WTC11 (cell line): ENCODE measurements at regions not wholly inside any gene's neighbourhood (a gene's known extent, or its start where the extent isn't known, plus 50 kb on each side); places are given as distances from the start of the nearest gene placed in this dataset.
"Not testable (repeated sequence)": the region's sequence is repeated elsewhere in the genome, so short reads cannot be mapped to it uniquely, and the experiment has no call there.

ENCODE experiments used
- FOXK1 ChIP-seq: sonication (generic); formaldehyde crosslinking; IDR thresholded peaks from 2 replicates; pipeline ENCODE4 v1.8.0; 2022; ENCODE audit warnings: mild to moderate bottlenecking, moderate library complexity, missing genetic modification reagents
- FOXP1 ChIP-seq: sonication (generic); formaldehyde crosslinking; IDR thresholded peaks from 2 replicates; pipeline ENCODE4 v1.8.0; 2022; ENCODE audit warnings: missing genetic modification reagents, mild to moderate bottlenecking, moderate library complexity, borderline replicate concordance
- NR2C2 ChIP-seq: sonication (generic); formaldehyde crosslinking; IDR thresholded peaks from 2 replicates; pipeline ENCODE4 v1.8.0; 2022; ENCODE audit warnings: mild to moderate bottlenecking, missing genetic modification reagents
- RELA ChIP-seq: sonication (generic); formaldehyde crosslinking; IDR thresholded peaks from 2 replicates; pipeline ENCODE4 v1.8.1; 2022; ENCODE audit warnings: missing genetic modification reagents, mild to moderate bottlenecking, borderline replicate concordance
- ZBTB21 ChIP-seq: sonication (generic); formaldehyde crosslinking; IDR thresholded peaks from 2 replicates; pipeline ENCODE4 v1.8.1; 2023; ENCODE audit warnings: mild to moderate bottlenecking, missing genetic modification reagents, borderline replicate concordance
- TF ChIP-seq, protein P1 (sequence below): fragments of 200-600 bp; IDR thresholded peaks from 2 replicates; pipeline ENCODE4 v1.8.0; 2022; ENCODE audit warnings: antibody characterized with exemption
- TF ChIP-seq, protein P2 (sequence below): sonication (generic); formaldehyde crosslinking; IDR thresholded peaks from 2 replicates; pipeline ENCODE4 v1.8.1; 2023; ENCODE audit warnings: mild to moderate bottlenecking, missing genetic modification reagents
- TF ChIP-seq, protein P3 (sequence below): sonication (generic); formaldehyde crosslinking; IDR thresholded peaks from 2 replicates; pipeline ENCODE4 v1.8.0; 2022; ENCODE audit warnings: mild to moderate bottlenecking, missing genetic modification reagents
- TF ChIP-seq, protein P4 (sequence below): sonication (generic); formaldehyde crosslinking; IDR thresholded peaks from 2 replicates; pipeline ENCODE4 v1.8.0; 2023; ENCODE audit warnings: missing genetic modification reagents
- TF ChIP-seq, protein P5 (sequence below): sonication (generic); formaldehyde crosslinking; IDR thresholded peaks from 2 replicates; pipeline ENCODE4 v1.8.0; 2022; ENCODE audit warnings: mild to moderate bottlenecking, missing genetic modification reagents
- TF ChIP-seq, protein P6 (sequence below): sonication (generic); formaldehyde crosslinking; IDR thresholded peaks from 2 replicates; pipeline ENCODE4 v1.8.1; 2022; ENCODE audit warnings: low read depth, missing genetic modification reagents, borderline replicate concordance
- TF ChIP-seq, protein P7 (sequence below): sonication (generic); formaldehyde crosslinking; IDR thresholded peaks from 2 replicates; pipeline ENCODE4 v1.8.1; 2022; ENCODE audit warnings: missing genetic modification reagents, borderline replicate concordance
- TF ChIP-seq, protein P8 (sequence below): sonication (generic); formaldehyde crosslinking; IDR thresholded peaks from 2 replicates; pipeline ENCODE4 v1.8.1; 2023; ENCODE audit warnings: mild to moderate bottlenecking, missing genetic modification reagents, borderline replicate concordance
- TF ChIP-seq, protein P9 (sequence below): sonication (generic); formaldehyde crosslinking; conservative IDR thresholded peaks from 2 replicates; pipeline ENCODE4 v1.8.1; 2022; ENCODE audit warnings: mild to moderate bottlenecking, missing genetic modification reagents

DNA sequence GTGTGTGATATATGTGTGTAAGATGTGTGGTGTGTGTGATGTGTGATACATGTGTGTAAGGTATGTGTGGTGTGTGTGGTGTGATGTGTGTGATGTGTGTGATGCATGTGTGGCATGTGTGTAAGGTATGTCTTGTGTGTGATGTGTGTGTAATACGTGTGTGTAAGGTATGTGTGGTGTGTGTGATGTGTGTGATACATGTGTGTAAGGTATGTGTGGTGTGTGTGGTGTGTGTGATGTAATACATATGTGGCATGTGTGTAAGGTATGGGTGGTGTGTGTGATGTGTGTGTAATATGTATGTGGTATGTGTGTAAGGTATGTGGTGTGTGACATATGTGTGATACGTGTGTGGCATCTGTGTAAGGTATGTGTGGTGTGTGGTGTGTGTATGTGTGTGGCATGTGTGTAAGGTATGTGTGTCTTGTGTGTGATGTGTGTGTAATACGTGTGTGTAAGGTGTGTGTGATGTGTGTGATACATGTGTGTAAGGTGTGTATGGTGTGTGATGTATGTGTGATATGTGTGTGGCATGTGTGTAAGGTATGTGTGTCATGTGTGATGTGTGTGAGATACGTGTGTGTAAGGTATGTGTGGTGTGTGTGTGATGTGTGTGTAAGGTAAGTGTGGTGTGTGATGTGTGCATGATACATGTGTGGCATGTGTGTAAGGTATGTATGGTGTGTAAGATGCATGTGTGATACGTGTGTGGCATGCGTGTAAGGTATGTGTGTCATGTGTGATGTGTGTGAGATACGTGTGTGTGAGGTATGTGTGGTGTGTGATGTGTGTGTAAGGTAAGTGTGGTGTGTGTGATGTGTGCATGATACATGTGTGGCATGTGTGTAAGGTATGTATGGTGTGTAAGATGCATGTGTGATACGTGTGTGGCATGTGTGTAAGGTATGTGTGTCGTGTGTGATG is 126.9 kb downstream of the COPS8 start:
- TF ChIP-seq, protein P1, sequence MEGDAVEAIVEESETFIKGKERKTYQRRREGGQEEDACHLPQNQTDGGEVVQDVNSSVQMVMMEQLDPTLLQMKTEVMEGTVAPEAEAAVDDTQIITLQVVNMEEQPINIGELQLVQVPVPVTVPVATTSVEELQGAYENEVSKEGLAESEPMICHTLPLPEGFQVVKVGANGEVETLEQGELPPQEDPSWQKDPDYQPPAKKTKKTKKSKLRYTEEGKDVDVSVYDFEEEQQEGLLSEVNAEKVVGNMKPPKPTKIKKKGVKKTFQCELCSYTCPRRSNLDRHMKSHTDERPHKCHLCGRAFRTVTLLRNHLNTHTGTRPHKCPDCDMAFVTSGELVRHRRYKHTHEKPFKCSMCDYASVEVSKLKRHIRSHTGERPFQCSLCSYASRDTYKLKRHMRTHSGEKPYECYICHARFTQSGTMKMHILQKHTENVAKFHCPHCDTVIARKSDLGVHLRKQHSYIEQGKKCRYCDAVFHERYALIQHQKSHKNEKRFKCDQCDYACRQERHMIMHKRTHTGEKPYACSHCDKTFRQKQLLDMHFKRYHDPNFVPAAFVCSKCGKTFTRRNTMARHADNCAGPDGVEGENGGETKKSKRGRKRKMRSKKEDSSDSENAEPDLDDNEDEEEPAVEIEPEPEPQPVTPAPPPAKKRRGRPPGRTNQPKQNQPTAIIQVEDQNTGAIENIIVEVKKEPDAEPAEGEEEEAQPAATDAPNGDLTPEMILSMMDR = not testable (repeated sequence)
- not testable (repeated sequence) for TF ChIP-seq NR2C2 (CRISPR knock-in tag); RELA; ZBTB21 (CRISPR knock-in tag); FOXP1 (CRISPR knock-in tag); FOXK1 (CRISPR knock-in tag)
- TF ChIP-seq, protein P2, sequence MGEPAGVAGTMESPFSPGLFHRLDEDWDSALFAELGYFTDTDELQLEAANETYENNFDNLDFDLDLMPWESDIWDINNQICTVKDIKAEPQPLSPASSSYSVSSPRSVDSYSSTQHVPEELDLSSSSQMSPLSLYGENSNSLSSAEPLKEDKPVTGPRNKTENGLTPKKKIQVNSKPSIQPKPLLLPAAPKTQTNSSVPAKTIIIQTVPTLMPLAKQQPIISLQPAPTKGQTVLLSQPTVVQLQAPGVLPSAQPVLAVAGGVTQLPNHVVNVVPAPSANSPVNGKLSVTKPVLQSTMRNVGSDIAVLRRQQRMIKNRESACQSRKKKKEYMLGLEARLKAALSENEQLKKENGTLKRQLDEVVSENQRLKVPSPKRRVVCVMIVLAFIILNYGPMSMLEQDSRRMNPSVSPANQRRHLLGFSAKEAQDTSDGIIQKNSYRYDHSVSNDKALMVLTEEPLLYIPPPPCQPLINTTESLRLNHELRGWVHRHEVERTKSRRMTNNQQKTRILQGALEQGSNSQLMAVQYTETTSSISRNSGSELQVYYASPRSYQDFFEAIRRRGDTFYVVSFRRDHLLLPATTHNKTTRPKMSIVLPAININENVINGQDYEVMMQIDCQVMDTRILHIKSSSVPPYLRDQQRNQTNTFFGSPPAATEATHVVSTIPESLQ (CRISPR knock-in tag) = not testable (repeated sequence)
- TF ChIP-seq, protein P3, sequence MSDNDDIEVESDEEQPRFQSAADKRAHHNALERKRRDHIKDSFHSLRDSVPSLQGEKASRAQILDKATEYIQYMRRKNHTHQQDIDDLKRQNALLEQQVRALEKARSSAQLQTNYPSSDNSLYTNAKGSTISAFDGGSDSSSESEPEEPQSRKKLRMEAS (CRISPR knock-in tag) = not testable (repeated sequence)
- TF ChIP-seq, protein P4, sequence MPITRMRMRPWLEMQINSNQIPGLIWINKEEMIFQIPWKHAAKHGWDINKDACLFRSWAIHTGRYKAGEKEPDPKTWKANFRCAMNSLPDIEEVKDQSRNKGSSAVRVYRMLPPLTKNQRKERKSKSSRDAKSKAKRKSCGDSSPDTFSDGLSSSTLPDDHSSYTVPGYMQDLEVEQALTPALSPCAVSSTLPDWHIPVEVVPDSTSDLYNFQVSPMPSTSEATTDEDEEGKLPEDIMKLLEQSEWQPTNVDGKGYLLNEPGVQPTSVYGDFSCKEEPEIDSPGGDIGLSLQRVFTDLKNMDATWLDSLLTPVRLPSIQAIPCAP (CRISPR knock-in tag) = not testable (repeated sequence)
- TF ChIP-seq, protein P5, sequence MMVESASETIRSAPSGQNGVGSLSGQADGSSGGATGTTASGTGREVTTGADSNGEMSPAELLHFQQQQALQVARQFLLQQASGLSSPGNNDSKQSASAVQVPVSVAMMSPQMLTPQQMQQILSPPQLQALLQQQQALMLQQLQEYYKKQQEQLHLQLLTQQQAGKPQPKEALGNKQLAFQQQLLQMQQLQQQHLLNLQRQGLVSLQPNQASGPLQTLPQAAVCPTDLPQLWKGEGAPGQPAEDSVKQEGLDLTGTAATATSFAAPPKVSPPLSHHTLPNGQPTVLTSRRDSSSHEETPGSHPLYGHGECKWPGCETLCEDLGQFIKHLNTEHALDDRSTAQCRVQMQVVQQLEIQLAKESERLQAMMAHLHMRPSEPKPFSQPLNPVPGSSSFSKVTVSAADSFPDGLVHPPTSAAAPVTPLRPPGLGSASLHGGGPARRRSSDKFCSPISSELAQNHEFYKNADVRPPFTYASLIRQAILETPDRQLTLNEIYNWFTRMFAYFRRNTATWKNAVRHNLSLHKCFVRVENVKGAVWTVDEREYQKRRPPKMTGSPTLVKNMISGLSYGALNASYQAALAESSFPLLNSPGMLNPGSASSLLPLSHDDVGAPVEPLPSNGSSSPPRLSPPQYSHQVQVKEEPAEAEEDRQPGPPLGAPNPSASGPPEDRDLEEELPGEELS (CRISPR knock-in tag) = not testable (repeated sequence)
- TF ChIP-seq, protein P6, sequence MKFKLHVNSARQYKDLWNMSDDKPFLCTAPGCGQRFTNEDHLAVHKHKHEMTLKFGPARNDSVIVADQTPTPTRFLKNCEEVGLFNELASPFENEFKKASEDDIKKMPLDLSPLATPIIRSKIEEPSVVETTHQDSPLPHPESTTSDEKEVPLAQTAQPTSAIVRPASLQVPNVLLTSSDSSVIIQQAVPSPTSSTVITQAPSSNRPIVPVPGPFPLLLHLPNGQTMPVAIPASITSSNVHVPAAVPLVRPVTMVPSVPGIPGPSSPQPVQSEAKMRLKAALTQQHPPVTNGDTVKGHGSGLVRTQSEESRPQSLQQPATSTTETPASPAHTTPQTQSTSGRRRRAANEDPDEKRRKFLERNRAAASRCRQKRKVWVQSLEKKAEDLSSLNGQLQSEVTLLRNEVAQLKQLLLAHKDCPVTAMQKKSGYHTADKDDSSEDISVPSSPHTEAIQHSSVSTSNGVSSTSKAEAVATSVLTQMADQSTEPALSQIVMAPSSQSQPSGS (CRISPR knock-in tag) = not testable (repeated sequence)
- TF ChIP-seq, protein P7, sequence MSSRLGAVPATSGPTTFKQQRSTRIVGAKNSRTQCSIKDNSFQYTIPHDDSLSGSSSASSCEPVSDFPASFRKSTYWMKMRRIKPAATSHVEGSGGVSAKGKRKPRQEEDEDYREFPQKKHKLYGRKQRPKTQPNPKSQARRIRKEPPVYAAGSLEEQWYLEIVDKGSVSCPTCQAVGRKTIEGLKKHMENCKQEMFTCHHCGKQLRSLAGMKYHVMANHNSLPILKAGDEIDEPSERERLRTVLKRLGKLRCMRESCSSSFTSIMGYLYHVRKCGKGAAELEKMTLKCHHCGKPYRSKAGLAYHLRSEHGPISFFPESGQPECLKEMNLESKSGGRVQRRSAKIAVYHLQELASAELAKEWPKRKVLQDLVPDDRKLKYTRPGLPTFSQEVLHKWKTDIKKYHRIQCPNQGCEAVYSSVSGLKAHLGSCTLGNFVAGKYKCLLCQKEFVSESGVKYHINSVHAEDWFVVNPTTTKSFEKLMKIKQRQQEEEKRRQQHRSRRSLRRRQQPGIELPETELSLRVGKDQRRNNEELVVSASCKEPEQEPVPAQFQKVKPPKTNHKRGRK (CRISPR knock-in tag) = not testable (repeated sequence)
- TF ChIP-seq, protein P8, sequence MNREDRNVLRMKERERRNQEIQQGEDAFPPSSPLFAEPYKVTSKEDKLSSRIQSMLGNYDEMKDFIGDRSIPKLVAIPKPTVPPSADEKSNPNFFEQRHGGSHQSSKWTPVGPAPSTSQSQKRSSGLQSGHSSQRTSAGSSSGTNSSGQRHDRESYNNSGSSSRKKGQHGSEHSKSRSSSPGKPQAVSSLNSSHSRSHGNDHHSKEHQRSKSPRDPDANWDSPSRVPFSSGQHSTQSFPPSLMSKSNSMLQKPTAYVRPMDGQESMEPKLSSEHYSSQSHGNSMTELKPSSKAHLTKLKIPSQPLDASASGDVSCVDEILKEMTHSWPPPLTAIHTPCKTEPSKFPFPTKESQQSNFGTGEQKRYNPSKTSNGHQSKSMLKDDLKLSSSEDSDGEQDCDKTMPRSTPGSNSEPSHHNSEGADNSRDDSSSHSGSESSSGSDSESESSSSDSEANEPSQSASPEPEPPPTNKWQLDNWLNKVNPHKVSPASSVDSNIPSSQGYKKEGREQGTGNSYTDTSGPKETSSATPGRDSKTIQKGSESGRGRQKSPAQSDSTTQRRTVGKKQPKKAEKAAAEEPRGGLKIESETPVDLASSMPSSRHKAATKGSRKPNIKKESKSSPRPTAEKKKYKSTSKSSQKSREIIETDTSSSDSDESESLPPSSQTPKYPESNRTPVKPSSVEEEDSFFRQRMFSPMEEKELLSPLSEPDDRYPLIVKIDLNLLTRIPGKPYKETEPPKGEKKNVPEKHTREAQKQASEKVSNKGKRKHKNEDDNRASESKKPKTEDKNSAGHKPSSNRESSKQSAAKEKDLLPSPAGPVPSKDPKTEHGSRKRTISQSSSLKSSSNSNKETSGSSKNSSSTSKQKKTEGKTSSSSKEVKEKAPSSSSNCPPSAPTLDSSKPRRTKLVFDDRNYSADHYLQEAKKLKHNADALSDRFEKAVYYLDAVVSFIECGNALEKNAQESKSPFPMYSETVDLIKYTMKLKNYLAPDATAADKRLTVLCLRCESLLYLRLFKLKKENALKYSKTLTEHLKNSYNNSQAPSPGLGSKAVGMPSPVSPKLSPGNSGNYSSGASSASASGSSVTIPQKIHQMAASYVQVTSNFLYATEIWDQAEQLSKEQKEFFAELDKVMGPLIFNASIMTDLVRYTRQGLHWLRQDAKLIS (CRISPR knock-in tag) = not testable (repeated sequence)
- TF ChIP-seq, protein P9, sequence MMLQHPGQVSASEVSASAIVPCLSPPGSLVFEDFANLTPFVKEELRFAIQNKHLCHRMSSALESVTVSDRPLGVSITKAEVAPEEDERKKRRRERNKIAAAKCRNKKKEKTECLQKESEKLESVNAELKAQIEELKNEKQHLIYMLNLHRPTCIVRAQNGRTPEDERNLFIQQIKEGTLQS = not testable (repeated sequence)
